ENCODE measurements at regions not wholly inside any gene's neighbourhood (a gene's known extent, or its start where the extent isn't known, plus 50 kb on each side); places are given as distances from the start of the nearest gene placed in this dataset.

- TF ChIP-seq POLR2A (IDR thresholded peaks at IDR 0.05) (no peak), CTCF (IDR thresholded peaks at IDR 0.05) (no peak)
These were observed 95.3 kb downstream of the AREG start for GRCh38 chr4:74540193-74540592.
